Gastrocnemius medialis (tissue), 4 donors: ENCODE measurements at regions not wholly inside any gene's neighbourhood (a gene's known extent, or its start where the extent isn't known, plus 50 kb on each side); places are given as distances from the start of the nearest gene placed in this dataset.

Source experiments
- ATAC-seq, 2 donors: fragments of 150-250 bp; one replicate each; pipeline ENCODE4 v1.9.1; 2016
- DNase-seq, 2 donors: peaks; one replicate each; pipeline ENCODE4 v3.0.0-alpha.2; 2019
- H3K27ac ChIP-seq, 4 donors: fragments of 200-600 bp; sonication (generic); 1 replicate in 1 of 4; 2 replicates in 3 of 4; pipeline ENCODE4 v1.5.1; 2016 to 2018; ENCODE audit warnings: mild to moderate bottlenecking in 2 of 4, moderate library complexity in 1 of 4
- H3K27me3 ChIP-seq, 3 donors: fragments of 200-600 bp; sonication (generic) in 2 of 3; 1 replicate in 1 of 3; 2 replicates in 2 of 3; pipeline versions ENCODE4 v1.5.1 to v1.6.0; 2016 to 2019; ENCODE audit warnings: mild to moderate bottlenecking in 1 of 3, moderate library complexity in 1 of 3
- H3K36me3 ChIP-seq, 2 donors: fragments of 200-600 bp; sonication (generic) in 1 of 2; one replicate each; pipeline ENCODE4 v1.5.1; 2017 to 2018
- H3K4me1 ChIP-seq, 2 donors: fragments of 200-600 bp; sonication (generic) in 1 of 2; one replicate each; pipeline ENCODE4 v1.5.1; 2016 to 2017; ENCODE audit warnings: mild to moderate bottlenecking in 2 of 2
- H3K4me3 ChIP-seq, 4 donors: fragments of 200-600 bp; sonication (generic) in 3 of 4; 1 replicate in 1 of 4; 2 replicates in 3 of 4; pipeline ENCODE4 v1.5.1; 2016 to 2019; ENCODE audit warnings: mild to moderate bottlenecking in 2 of 4
- H3K9me3 ChIP-seq, 3 donors: fragments of 200-600 bp; sonication (generic) in 2 of 3; 1 replicate in 1 of 3; 2 replicates in 2 of 3; pipeline ENCODE4 v1.5.1; 2016 to 2019
- CTCF ChIP-seq, 5 experiments: fragments of 450-650 bp in 3 of 5; fragments of 200-600 bp in 2 of 5; sonication (generic) in 2 of 5; IDR thresholded peaks in 4 of 5; conservative IDR thresholded peaks in 1 of 5; 1 replicate in 4 of 5; 2 replicates in 1 of 5; pipeline ENCODE4 v1.5.1; 2016 to 2019; ENCODE audit warnings: antibody characterized with exemption in 5 of 5, mild to moderate bottlenecking in 3 of 5, moderate library complexity in 3 of 5
- POLR2A ChIP-seq, 2 donors: fragments of 450-650 bp; IDR thresholded peaks; one replicate each; pipeline ENCODE4 v1.6.1; 2017; ENCODE audit warnings: antibody characterized with exemption in 2 of 2, mild to moderate bottlenecking in 2 of 2, moderate library complexity in 2 of 2
- in situ Hi-C, 4 donors: fragments of 200-750 bp; cut with MboI; loops; one replicate each; pipeline versions ENCODE4 v1.15.0 to v1.8.0; 2017; ENCODE audit warnings: low sequenced_read_pairs in 4 of 4
- intact Hi-C: fragments of 100-400 bp; cut with DNase I; formaldehyde crosslinking; loops from one replicate; pipeline ENCODE4 v1.15.1; 2023; ENCODE audit warnings: low total_unique reads

GRCh38 chrX:147602176-147602696 is 309.5 kb upstream of the FMR1 start:
- no peaks in the 10 kb centered on the region for H3K4me1 ChIP-seq
- ATAC-seq (no peak), DNase-seq (no peak)
- H3K9me3 ChIP-seq = no peaks in the 10 kb centered on the region
- no peak overlapping the region for H3K4me3 ChIP-seq
- H3K27me3 ChIP-seq = no peaks in the 10 kb centered on the region
- TF ChIP-seq POLR2A (IDR thresholded peaks at IDR 0.05) (no peak), CTCF (IDR thresholded peaks at IDR 0.05 in 4 of 5, conservative IDR thresholded peaks at IDR 0.05 in 1 of 5) (no peak)
- H3K27ac ChIP-seq = no peak overlapping the region
- H3K36me3 ChIP-seq = no peaks in the 10 kb centered on the region
- in situ Hi-C loops = no loop called here
- intact Hi-C loops = no loop called here

- TF ChIP-seq CTCF (IDR thresholded peaks at IDR 0.05 in 4 of 5, conservative IDR thresholded peaks at IDR 0.05 in 1 of 5) = no peak
- no peak for TF ChIP-seq POLR2A (IDR thresholded peaks at IDR 0.05)
- ATAC-seq (no peak), DNase-seq (no peak)
- Histone ChIP-seq H3K9me3 (no peaks in the 10 kb centered on the region), H3K4me1 (no peaks in the 10 kb centered on the region), H3K36me3 (no peaks in the 10 kb centered on the region), H3K27ac (no peak overlapping the region), H3K4me3 (no peak overlapping the region), H3K27me3 (no peaks in the 10 kb centered on the region)
- in situ Hi-C loops = no loop called here
- intact Hi-C loops = no loop called here
These were observed 285.1 kb upstream of the FMR1 start for GRCh38 chrX:147626605-147627004.

- H3K27ac ChIP-seq = no peak overlapping the region
- no peaks in the 10 kb centered on the region for H3K4me1 ChIP-seq
- DNase-seq (no peak), ATAC-seq (no peak)
- intact Hi-C loops = no loop called here
- TF ChIP-seq POLR2A (IDR thresholded peaks at IDR 0.05) (no peak), CTCF (IDR thresholded peaks at IDR 0.05 in 4 of 5, conservative IDR thresholded peaks at IDR 0.05 in 1 of 5) (no peak)
- no peaks in the 10 kb centered on the region for H3K9me3 ChIP-seq
- H3K4me3 ChIP-seq = no peak overlapping the region
- in situ Hi-C loops = no loop called here
- H3K27me3 ChIP-seq = no peaks in the 10 kb centered on the region
- no peaks in the 10 kb centered on the region for H3K36me3 ChIP-seq
These were observed 276.5 kb upstream of the FMR1 start for GRCh38 chrX:147635186-147635585.

- H3K27me3 ChIP-seq = no peaks in the 10 kb centered on the region
- H3K27ac ChIP-seq = no peak overlapping the region
- no peaks in the 10 kb centered on the region for H3K9me3 ChIP-seq
- in situ Hi-C loops (no loop called here), intact Hi-C loops (no loop called here)
- TF ChIP-seq POLR2A (IDR thresholded peaks at IDR 0.05) (no peak), CTCF (IDR thresholded peaks at IDR 0.05 in 4 of 5, conservative IDR thresholded peaks at IDR 0.05 in 1 of 5) (no peak)
- DNase-seq (no peak), ATAC-seq (no peak)
- no peak overlapping the region for H3K4me3 ChIP-seq
- H3K4me1 ChIP-seq = no peaks in the 10 kb centered on the region
- H3K36me3 ChIP-seq = no peaks in the 10 kb centered on the region
These were observed 274.5 kb upstream of the FMR1 start for GRCh38 chrX:147637190-147637589.
